ENCODE measurements at regions not wholly inside any gene's neighbourhood (a gene's known extent, or its start where the extent isn't known, plus 50 kb on each side); places are given as distances from the start of the nearest gene placed in this dataset.

DNA sequence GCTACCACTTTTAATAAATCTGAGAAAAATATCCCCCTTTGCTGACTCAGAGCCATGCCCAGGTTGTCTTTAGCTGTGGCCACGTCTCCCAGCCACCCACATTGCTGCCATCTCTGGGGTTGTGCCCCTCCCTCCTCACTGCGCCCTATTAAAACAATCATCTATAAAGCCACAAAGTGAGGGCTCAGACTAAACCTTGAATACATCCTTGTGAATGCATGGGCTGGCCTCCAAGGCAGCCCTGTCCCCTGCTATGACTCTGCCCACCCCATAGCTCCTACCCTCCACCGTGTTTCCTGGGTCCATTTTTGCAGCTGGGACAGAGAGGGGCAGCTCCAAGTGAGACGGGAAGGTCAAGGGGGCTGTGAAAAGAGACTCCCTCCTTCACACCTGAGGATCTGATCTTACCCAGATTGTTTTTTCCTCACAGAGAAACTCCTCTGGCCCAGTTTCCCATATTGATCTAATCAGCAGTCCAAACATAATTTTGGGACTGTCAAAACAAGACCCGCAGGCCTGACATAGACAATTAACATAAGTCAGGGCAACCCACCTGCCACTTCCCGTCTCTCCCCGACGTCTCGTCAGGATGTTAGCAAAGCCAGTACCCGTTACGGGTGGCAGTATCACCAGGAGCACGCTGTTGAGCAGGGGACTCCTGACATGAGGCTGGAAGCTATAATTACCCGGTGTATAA, 199.0 kb downstream of the KATNAL1 start:
- POLR2A ChIA-PET = no interaction called here
- no peak for FAIRE-seq
- WGBS (ENCODE audit: missing lambda C conversion rate) = 85% methylated on average over 13 of the region's 13 CpGs
- Histone ChIP-seq H3K27ac (no peak overlapping the region), H3K4me2 (no peak overlapping the region), H3K4me1 (peaks cover 2% of the 10 kb centered on the region; the same call in 2 of the 3 replicates), H3K4me3 (no peak overlapping the region), H3K9me3 (no peaks in the 10 kb centered on the region)
- ATAC-seq = no peak
- TF ChIP-seq FOXS1 (CRISPR knock-in tag; IDR thresholded peaks at IDR 0.05) = no peak
- no peak for TF ChIP-seq BHLHE40 (IDR thresholded peaks at IDR 0.05; ENCODE audit: low read depth, low read length)
- no peak for TF ChIP-seq NPAS2 (CRISPR knock-in tag; IDR thresholded peaks at IDR 0.05; ENCODE audit: borderline replicate concordance)
- TF ChIP-seq RAD21 (conservative IDR thresholded peaks at IDR 0.05 in 1 of 2, IDR thresholded peaks at IDR 0.05 in 1 of 2) = no peak
- no peak for DNase-seq (ENCODE audit: low read depth in 1 of 2, low spot score in 1 of 2)
- CTCF ChIA-PET = interaction anchor here (8.7 to 9.8 kb wide), 2 partner anchors 185 to 338 kb away, joined by 66 to 131 read pairs; no protein-coding TSS in a partner anchor

DNA sequence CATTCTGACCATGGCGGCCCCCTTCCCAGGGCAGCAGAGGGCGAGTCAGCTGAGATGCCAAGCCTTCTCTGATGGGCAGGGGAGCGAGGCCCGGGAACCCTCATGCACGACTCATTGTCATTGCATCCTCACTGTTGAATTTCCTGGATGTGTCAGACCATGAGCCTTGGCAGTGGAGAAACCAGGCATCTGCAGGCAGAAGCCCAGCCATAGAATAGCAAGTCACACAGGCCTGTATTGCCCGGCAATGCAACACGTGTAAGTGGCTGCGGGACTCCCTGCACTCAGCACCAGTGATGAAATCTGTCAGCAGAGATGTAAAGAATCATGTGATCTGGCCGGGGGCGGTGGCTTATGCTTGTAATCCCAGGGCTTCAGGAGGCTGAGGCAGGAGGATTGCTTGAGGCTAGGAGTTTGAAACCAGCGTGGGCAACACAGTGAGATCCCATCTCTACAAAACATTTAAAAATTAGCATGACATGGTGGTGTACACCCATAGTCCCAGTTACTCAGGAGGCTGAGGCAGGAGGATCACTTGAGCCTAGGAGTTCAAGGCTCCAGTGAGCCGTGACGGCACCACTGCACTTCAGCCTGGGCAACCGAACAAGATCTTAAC, 199.7 kb downstream of the KATNAL1 start:
- WGBS (ENCODE audit: missing lambda C conversion rate) = 84% methylated on average over 8 of the region's 14 CpGs
- no peak overlapping the region for H3K27ac ChIP-seq
- CTCF ChIA-PET = interaction anchor here (1.0 to 9.8 kb wide), 4 partner anchors 8 to 337 kb away, joined by 3 to 131 read pairs (median 34); no protein-coding TSS in a partner anchor
- POLR2A ChIA-PET = no interaction called here
- H3K9me3 ChIP-seq = no peaks in the 10 kb centered on the region
- H3K4me3 ChIP-seq = no peak overlapping the region
- TF ChIP-seq, protein P1, sequence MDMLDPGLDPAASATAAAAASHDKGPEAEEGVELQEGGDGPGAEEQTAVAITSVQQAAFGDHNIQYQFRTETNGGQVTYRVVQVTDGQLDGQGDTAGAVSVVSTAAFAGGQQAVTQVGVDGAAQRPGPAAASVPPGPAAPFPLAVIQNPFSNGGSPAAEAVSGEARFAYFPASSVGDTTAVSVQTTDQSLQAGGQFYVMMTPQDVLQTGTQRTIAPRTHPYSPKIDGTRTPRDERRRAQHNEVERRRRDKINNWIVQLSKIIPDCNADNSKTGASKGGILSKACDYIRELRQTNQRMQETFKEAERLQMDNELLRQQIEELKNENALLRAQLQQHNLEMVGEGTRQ (IDR thresholded peaks at IDR 0.05) = no peak
- TF ChIP-seq, protein P2, sequence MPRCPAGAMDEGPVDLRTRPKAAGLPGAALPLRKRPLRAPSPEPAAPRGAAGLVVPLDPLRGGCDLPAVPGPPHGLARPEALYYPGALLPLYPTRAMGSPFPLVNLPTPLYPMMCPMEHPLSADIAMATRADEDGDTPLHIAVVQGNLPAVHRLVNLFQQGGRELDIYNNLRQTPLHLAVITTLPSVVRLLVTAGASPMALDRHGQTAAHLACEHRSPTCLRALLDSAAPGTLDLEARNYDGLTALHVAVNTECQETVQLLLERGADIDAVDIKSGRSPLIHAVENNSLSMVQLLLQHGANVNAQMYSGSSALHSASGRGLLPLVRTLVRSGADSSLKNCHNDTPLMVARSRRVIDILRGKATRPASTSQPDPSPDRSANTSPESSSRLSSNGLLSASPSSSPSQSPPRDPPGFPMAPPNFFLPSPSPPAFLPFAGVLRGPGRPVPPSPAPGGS (IDR thresholded peaks at IDR 0.05) = no peak
- TF ChIP-seq MAZ (IDR thresholded peaks at IDR 0.05; ENCODE audit: borderline replicate concordance, low read depth, low read length) (no peak), HOXB5 (CRISPR knock-in tag; IDR thresholded peaks at IDR 0.05) (no peak), ZSCAN20 (CRISPR knock-in tag; IDR thresholded peaks at IDR 0.05) (no peak), FOSL2 (IDR thresholded peaks at IDR 0.05) (no peak), FOSL2 (CRISPR knock-in tag; IDR thresholded peaks at IDR 0.05) (no peak), JUNB (IDR thresholded peaks at IDR 0.05) (no peak), HMGXB4 (CRISPR knock-in tag; IDR thresholded peaks at IDR 0.05; ENCODE audit: borderline replicate concordance) (no peak)
- TF ChIP-seq, protein P3, sequence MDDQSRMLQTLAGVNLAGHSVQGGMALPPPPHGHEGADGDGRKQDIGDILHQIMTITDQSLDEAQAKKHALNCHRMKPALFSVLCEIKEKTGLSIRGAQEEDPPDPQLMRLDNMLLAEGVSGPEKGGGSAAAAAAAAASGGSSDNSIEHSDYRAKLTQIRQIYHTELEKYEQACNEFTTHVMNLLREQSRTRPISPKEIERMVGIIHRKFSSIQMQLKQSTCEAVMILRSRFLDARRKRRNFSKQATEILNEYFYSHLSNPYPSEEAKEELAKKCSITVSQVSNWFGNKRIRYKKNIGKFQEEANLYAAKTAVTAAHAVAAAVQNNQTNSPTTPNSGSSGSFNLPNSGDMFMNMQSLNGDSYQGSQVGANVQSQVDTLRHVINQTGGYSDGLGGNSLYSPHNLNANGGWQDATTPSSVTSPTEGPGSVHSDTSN (IDR thresholded peaks at IDR 0.05) = no peak
- no peak overlapping the region for H3K4me2 ChIP-seq
- FAIRE-seq (no peak), DNase-seq (ENCODE audit: low read depth in 1 of 2, low spot score in 1 of 2) (peak in 1 of 2 experiments; percentile 8), ATAC-seq (peak in 1 of 2 experiments; percentile 30; a peak in 1 of 6 replicates)
- H3K4me1 ChIP-seq = no peaks in the 10 kb centered on the region

- CTCF ChIA-PET = interaction anchor here (1.0 to 1.5 kb wide), 2 partner anchors 9 to 183 kb away, joined by 3 read pairs; no protein-coding TSS in a partner anchor
- H3K4me1 ChIP-seq = no peaks in the 10 kb centered on the region
- DNase-seq (ENCODE audit: low read depth in 1 of 2, low spot score in 1 of 2) (no peak), ATAC-seq (no peak), FAIRE-seq (no peak)
- no peak overlapping the region for H3K4me3 ChIP-seq
- H3K9me3 ChIP-seq = no peaks in the 10 kb centered on the region
- WGBS (ENCODE audit: missing lambda C conversion rate) = 92% methylated on average over 6 of the region's 6 CpGs
- no peak overlapping the region for H3K27ac ChIP-seq
- POLR2A ChIA-PET = no interaction called here
- H3K4me2 ChIP-seq = no peak overlapping the region
- TF ChIP-seq SMC3 (IDR thresholded peaks at IDR 0.05) = no peak
- no peak for TF ChIP-seq RARB (CRISPR knock-in tag; IDR thresholded peaks at IDR 0.05)
- TF ChIP-seq PHF8 (IDR thresholded peaks at IDR 0.05; ENCODE audit: borderline replicate concordance, low read depth) = no peak
- TF ChIP-seq, protein P4, sequence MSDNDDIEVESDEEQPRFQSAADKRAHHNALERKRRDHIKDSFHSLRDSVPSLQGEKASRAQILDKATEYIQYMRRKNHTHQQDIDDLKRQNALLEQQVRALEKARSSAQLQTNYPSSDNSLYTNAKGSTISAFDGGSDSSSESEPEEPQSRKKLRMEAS (IDR thresholded peaks at IDR 0.05) = no peak
- no peak for TF ChIP-seq POLR2AphosphoS2 (conservative IDR thresholded peaks at IDR 0.05; ENCODE audit: low read length)
- TF ChIP-seq TP53 (CRISPR knock-in tag; IDR thresholded peaks at IDR 0.05) = no peak
- TF ChIP-seq FOXS1 (CRISPR knock-in tag; IDR thresholded peaks at IDR 0.05) = no peak
- no peak for TF ChIP-seq RAD21 (conservative IDR thresholded peaks at IDR 0.05 in 1 of 2, IDR thresholded peaks at IDR 0.05 in 1 of 2)
- no peak for TF ChIP-seq EHF (CRISPR knock-in tag; IDR thresholded peaks at IDR 0.05)
- TF ChIP-seq ZC3H11A (IDR thresholded peaks at IDR 0.05) = no peak
- TF ChIP-seq RCOR1 (IDR thresholded peaks at IDR 0.05; ENCODE audit: low read depth, low read length) = no peak
- TF ChIP-seq, protein P2 (IDR thresholded peaks at IDR 0.05) = no peak
- no peak for TF ChIP-seq EHMT2 (IDR thresholded peaks at IDR 0.05; ENCODE audit: low read depth)
- TF ChIP-seq JUNB (IDR thresholded peaks at IDR 0.05) = no peak
- no peak for TF ChIP-seq NR3C1 (IDR thresholded peaks at IDR 0.05)
- no peak for TF ChIP-seq ZNF302 (CRISPR knock-in tag; IDR thresholded peaks at IDR 0.05)
- no peak for TF ChIP-seq KDM1A (IDR thresholded peaks at IDR 0.05; ENCODE audit: low read depth)
- no peak for TF ChIP-seq BHLHE40 (IDR thresholded peaks at IDR 0.05; ENCODE audit: low read depth, low read length)
These were observed 200.2 kb downstream of the KATNAL1 start for GRCh38 chr13:30107121-30107520.

All from A549 (cell line).